ENCODE measurements at regions not wholly inside any gene's neighbourhood (a gene's known extent, or its start where the extent isn't known, plus 50 kb on each side); places are given as distances from the start of the nearest gene placed in this dataset.

DNA sequence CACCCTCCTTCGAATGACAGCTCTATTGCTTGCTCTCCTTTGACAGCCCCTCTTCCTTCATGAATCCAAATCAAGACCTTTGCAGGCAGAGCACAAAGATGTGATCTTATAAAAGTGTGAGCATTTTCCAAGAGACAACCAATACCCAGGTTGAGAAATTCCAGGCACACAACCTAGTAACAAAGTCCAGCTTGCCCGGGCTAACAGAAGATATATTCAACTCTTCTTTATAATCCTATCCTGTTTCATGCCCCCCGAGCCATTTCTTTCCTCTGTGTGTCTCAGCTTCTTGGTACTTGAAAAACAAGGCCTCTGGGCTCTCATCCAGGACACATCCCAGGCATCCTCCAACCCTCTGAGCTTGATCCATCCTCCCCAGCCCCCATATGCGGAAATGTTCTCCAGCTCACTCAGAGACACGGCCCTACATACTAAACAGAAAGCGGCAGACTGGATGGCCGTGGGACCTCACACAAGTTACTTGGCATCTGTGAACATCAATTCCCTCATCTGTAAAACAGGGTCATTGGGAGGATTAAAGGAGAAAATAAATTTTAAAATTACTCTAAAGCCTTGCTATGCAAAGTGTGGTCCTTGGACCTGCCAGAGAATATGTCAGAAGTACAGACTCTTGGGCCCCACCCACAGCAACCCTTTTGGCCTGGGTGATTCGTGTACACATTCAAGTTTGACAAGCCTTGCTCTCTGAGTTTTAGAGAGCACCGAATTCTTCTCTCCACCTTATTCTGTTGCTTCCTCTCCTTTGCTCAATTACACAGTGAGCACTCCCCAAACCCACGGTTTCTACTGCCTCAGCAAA, 627.0 kb downstream of the BCOR start:
- Histone ChIP-seq H3K4me1 (no peaks in the 10 kb centered on the region), H3K36me3 (no peaks in the 10 kb centered on the region), H3K9me3 (no peaks in the 10 kb centered on the region), H3K27ac (peak overlapping the region; percentile 31 to 78), H3K27me3 (no peaks in the 10 kb centered on the region), H3K4me3 (no peak overlapping the region)
- peak; percentile 62 to 88 for DNase-seq
- TF ChIP-seq, protein P1, sequence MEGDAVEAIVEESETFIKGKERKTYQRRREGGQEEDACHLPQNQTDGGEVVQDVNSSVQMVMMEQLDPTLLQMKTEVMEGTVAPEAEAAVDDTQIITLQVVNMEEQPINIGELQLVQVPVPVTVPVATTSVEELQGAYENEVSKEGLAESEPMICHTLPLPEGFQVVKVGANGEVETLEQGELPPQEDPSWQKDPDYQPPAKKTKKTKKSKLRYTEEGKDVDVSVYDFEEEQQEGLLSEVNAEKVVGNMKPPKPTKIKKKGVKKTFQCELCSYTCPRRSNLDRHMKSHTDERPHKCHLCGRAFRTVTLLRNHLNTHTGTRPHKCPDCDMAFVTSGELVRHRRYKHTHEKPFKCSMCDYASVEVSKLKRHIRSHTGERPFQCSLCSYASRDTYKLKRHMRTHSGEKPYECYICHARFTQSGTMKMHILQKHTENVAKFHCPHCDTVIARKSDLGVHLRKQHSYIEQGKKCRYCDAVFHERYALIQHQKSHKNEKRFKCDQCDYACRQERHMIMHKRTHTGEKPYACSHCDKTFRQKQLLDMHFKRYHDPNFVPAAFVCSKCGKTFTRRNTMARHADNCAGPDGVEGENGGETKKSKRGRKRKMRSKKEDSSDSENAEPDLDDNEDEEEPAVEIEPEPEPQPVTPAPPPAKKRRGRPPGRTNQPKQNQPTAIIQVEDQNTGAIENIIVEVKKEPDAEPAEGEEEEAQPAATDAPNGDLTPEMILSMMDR (IDR thresholded peaks at IDR 0.05) = no peak
- no peak for TF ChIP-seq POLR2A (IDR thresholded peaks at IDR 0.05)
- intact Hi-C loops (cut with DNase I; ENCODE audit: low total_unique reads) = no loop called here

DNA sequence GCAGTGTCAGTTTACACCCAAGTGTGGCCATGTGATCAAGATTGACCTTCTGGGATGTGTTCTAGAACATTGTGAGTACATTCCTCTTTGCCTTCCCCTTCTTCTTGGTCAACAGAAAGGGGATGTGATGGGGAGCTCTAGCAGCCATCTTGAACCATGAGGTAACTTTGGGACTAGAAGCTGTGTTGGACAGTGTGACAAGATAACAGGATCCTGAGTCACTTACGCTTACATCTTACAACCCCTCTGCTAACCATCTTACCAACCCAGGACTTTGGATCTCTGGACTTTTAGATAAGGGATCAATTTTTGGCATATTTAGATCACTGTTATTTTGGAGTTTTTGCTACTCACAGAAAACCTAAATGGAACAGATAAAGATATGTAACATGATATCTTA, 625.6 kb downstream of the BCOR start:
- Histone ChIP-seq H3K9me3 (no peaks in the 10 kb centered on the region), H3K4me3 (no peak overlapping the region), H3K36me3 (no peaks in the 10 kb centered on the region), H3K27me3 (no peaks in the 10 kb centered on the region), H3K27ac (peak overlapping the region in 1 of 2 donors; percentile 78), H3K4me1 (no peaks in the 10 kb centered on the region)
- no peak for DNase-seq
- no peak for TF ChIP-seq POLR2A (IDR thresholded peaks at IDR 0.05)
- TF ChIP-seq, protein P1 (IDR thresholded peaks at IDR 0.05) = no peak
- intact Hi-C loops (cut with DNase I; ENCODE audit: low total_unique reads) = no loop called here

DNA sequence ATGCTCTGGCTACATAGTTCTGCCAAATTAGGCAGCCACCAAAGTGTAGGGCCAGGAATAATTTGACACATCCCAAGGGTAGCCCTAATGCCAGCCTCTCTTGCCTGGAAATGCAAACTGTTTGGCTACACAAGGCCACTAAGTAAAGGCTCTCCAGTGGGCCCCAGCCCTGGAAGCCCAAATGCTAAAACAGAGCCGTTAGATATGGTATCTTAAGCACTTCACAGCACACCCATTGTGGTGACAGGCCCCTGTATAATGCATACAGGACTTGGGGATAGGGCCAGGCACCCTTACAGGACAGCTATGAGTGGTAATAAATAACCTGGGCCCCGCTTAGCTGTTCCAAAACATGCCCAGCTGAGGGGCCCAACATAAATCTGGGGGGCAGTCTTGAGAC, 623.9 kb downstream of the BCOR start:
- Histone ChIP-seq H3K9me3 (no peaks in the 10 kb centered on the region), H3K27ac (no peak overlapping the region), H3K27me3 (no peaks in the 10 kb centered on the region), H3K36me3 (no peaks in the 10 kb centered on the region), H3K4me3 (no peak overlapping the region), H3K4me1 (no peaks in the 10 kb centered on the region)
- intact Hi-C loops (cut with DNase I; ENCODE audit: low total_unique reads) = no loop called here
- no peak for DNase-seq
- TF ChIP-seq POLR2A (IDR thresholded peaks at IDR 0.05) = no peak
- TF ChIP-seq, protein P1 (IDR thresholded peaks at IDR 0.05) = no peak

DNA sequence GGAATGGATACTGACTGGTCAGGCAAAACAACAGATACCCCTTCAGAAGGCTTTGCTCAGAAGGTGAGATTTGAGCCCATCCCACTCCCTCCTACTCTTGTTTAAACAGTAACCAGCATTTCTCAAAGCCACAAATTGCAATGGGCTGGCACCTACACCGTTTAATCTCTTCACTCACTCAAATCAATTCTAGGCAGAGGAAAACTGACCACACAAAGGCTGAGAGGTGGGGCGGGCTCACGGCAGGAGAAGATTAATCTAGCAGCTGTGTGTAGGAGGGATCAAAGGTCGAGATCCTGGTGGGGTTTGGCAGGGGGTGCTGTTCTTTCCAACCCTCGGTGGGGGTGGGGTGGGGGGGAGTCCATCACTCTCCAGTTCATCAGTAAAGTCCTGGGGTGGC, 622.4 kb downstream of the BCOR start:
- no peak overlapping the region for H3K4me3 ChIP-seq
- DNase-seq = no peak
- H3K4me1 ChIP-seq = no peaks in the 10 kb centered on the region
- no peaks in the 10 kb centered on the region for H3K36me3 ChIP-seq
- no peaks in the 10 kb centered on the region for H3K9me3 ChIP-seq
- intact Hi-C loops (cut with DNase I; ENCODE audit: low total_unique reads) = no loop called here
- TF ChIP-seq POLR2A (IDR thresholded peaks at IDR 0.05) = no peak
- TF ChIP-seq, protein P1 (IDR thresholded peaks at IDR 0.05) = no peak
- no peak overlapping the region for H3K27ac ChIP-seq
- H3K27me3 ChIP-seq = no peaks in the 10 kb centered on the region

DNA sequence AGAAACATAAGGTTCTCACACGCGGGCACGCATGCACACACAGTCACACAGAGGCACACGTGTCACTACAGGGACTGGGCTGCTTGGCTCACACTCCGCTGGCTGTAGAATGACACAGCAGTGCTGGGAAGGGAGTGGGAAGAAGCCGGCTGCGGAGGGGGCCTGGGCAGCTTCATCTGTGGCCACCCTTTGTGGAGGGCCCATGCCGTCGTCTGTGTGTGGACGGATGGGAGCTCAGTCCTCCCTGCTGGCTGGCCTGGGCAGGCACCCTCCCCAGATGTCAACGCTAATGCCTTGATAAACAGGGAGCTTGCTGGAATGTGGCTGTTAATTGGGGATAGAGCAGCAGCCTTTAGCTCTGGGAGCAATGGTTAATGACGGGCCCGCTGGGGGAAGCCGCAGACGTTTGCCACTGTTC, 621.1 kb downstream of the BCOR start:
- no peaks in the 10 kb centered on the region for H3K36me3 ChIP-seq
- H3K4me1 ChIP-seq = no peaks in the 10 kb centered on the region
- intact Hi-C loops (cut with DNase I; ENCODE audit: low total_unique reads) = no loop called here
- H3K4me3 ChIP-seq = no peak overlapping the region
- no peaks in the 10 kb centered on the region for H3K27me3 ChIP-seq
- H3K9me3 ChIP-seq = no peaks in the 10 kb centered on the region
- no peak for DNase-seq
- H3K27ac ChIP-seq = no peak overlapping the region
- TF ChIP-seq, protein P1 (IDR thresholded peaks at IDR 0.05) = no peak
- no peak for TF ChIP-seq POLR2A (IDR thresholded peaks at IDR 0.05)

Data from uterus (tissue), 3 donors.